ENCODE measurements at regions not wholly inside any gene's neighbourhood (a gene's known extent, or its start where the extent isn't known, plus 50 kb on each side); places are given as distances from the start of the nearest gene placed in this dataset.

DNA sequence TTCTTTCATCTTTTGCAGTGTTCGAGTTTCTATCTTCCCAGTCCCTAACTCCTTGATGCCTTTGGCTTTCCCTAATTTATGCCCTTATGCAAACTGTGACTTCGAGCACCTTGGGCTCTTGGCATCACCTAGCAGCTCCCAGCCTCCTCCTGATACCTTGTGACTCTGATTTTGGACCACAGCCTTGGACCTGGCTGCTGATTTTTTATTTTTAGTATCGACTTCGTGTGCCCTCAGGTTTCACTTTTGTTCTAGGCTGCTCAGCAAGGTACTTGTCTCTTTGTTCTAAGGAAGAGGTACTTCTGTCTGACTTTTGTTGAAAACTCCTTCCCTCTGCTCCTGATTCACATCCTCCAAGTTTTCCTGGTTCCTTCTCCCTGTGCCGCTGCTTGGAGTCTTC lies 69.6 kb upstream of the KCNK1 start (continued):
- TF ChIP-seq, protein P1, sequence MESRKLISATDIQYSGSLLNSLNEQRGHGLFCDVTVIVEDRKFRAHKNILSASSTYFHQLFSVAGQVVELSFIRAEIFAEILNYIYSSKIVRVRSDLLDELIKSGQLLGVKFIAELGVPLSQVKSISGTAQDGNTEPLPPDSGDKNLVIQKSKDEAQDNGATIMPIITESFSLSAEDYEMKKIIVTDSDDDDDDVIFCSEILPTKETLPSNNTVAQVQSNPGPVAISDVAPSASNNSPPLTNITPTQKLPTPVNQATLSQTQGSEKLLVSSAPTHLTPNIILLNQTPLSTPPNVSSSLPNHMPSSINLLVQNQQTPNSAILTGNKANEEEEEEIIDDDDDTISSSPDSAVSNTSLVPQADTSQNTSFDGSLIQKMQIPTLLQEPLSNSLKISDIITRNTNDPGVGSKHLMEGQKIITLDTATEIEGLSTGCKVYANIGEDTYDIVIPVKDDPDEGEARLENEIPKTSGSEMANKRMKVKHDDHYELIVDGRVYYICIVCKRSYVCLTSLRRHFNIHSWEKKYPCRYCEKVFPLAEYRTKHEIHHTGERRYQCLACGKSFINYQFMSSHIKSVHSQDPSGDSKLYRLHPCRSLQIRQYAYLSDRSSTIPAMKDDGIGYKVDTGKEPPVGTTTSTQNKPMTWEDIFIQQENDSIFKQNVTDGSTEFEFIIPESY (IDR thresholded peaks at IDR 0.05; ENCODE audit: extremely low read depth, insufficient replicate concordance, low read length), result no peak
- no peak for TF ChIP-seq SIN3A (IDR thresholded peaks at IDR 0.05; ENCODE audit: low read depth)
- TF ChIP-seq TCF7L2 (IDR thresholded peaks at IDR 0.05; ENCODE audit: borderline replicate concordance, extremely low read depth, insufficient read depth, insufficient read length), result no peak
- TF ChIP-seq ELF1 (IDR thresholded peaks at IDR 0.05; ENCODE audit: borderline replicate concordance, low read depth), result no peak
- no peak for TF ChIP-seq EZH2phosphoT487 (IDR thresholded peaks at IDR 0.05; ENCODE audit: borderline replicate concordance)
- no peak for TF ChIP-seq ZFX (IDR thresholded peaks at IDR 0.05)

DNA sequence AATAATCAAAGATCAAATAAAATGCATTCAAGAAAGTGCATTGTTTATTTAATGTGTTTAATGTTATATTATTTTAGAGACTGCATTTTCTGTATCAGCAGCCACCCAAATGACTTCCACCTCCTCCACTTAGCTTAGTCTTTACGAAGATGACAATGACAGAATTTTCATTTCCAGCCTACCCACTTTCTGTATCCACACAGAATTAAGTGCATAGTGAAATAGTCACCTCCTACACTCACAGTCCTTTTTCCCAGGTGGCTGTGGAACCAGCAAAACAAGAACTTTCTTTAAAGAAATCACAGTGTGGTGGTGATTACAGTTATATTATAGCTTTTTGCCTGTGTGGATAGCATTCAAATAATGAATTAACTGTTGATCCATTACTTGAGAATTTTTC lies 66.2 kb upstream of the KCNK1 start:
- Histone ChIP-seq H2AFZ (ENCODE audit: low read depth, low read length, poor library complexity, severe bottlenecking) (no peak overlapping the region), H4K20me1 (ENCODE audit: insufficient read depth) (no peaks in the 10 kb centered on the region), H3K4me2 (ENCODE audit: low read length) (no peak overlapping the region), H3K4me1 (ENCODE audit: control insufficient read depth in 1 of 2, insufficient read depth in 2 of 2, low read length in 2 of 2) (peaks cover 8 to 18% of the 10 kb centered on the region in 2 experiments; a peak in 3 of 4 replicates), H3K79me2 (ENCODE audit: insufficient read depth, low read length) (no peaks in the 10 kb centered on the region), H3K36me3 (ENCODE audit: control insufficient read depth in 1 of 2, insufficient read depth in 2 of 2, low read length in 2 of 2) (no peaks in the 10 kb centered on the region), H3K9me3 (ENCODE audit: control insufficient read depth in 1 of 2, insufficient read depth in 1 of 2, low read depth in 1 of 2, low read length in 2 of 2) (no peaks in the 10 kb centered on the region), H3K9me2 (ENCODE audit: insufficient read depth) (no peaks in the 10 kb centered on the region), H3K9ac (ENCODE audit: low read length) (no peak overlapping the region), H3K4me3 (replicated peaks in 1 of 2; ENCODE audit: low read depth in 1 of 2, low read length in 2 of 2) (no peak overlapping the region), H3K27me3 (ENCODE audit: insufficient read depth, low read length) (no peaks in the 10 kb centered on the region), H3K27ac (ENCODE audit: low read depth, low read length) (no peak overlapping the region)
- ChIA-PET POLR2A (no interaction called here), CTCF (no interaction called here), RAD21 (ENCODE audit: low non-redundant PET in 1 of 2, low total read pairs in 2 of 2, uncharacterized antibody in 2 of 2, unreplicated experiment in 2 of 2) (no interaction called here)
- intact Hi-C loops (cut with micrococcal nuclease), result no loop called here
- no peak for ATAC-seq
- no peak for DNase-seq (ENCODE audit: low read depth, low spot score)
- no TSS peak for BruUV-seq (replicated peaks)
- TF ChIP-seq, protein P2, sequence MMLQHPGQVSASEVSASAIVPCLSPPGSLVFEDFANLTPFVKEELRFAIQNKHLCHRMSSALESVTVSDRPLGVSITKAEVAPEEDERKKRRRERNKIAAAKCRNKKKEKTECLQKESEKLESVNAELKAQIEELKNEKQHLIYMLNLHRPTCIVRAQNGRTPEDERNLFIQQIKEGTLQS (IDR thresholded peaks at IDR 0.05), result no peak
- TF ChIP-seq ZFX (IDR thresholded peaks at IDR 0.05) (no peak), CBX3 (IDR thresholded peaks at IDR 0.05; ENCODE audit: low read depth) (no peak), EZH2phosphoT487 (IDR thresholded peaks at IDR 0.05; ENCODE audit: borderline replicate concordance) (no peak), RAD21 (IDR thresholded peaks at IDR 0.05; ENCODE audit: low read depth) (no peak), YY1 (IDR thresholded peaks at IDR 0.05; ENCODE audit: extremely low read depth, insufficient replicate concordance, low read depth, low read length) (no peak), CTCF (IDR thresholded peaks at IDR 0.05 in 2 of 3, conservative IDR thresholded peaks at IDR 0.05 in 1 of 3; ENCODE audit: borderline replicate concordance in 1 of 3, insufficient read depth in 1 of 3, low read depth in 2 of 3, low read length in 2 of 3) (no peak), CEBPB (IDR thresholded peaks at IDR 0.05; ENCODE audit: low read depth) (no peak), SP1 (IDR thresholded peaks at IDR 0.05; ENCODE audit: low read depth) (no peak), EGR1 (IDR thresholded peaks at IDR 0.05; ENCODE audit: low read depth) (no peak), POLR2A (IDR thresholded peaks at IDR 0.05; ENCODE audit: borderline replicate concordance, extremely low read depth, insufficient read depth, insufficient read length) (no peak)
- TF ChIP-seq, protein P3, sequence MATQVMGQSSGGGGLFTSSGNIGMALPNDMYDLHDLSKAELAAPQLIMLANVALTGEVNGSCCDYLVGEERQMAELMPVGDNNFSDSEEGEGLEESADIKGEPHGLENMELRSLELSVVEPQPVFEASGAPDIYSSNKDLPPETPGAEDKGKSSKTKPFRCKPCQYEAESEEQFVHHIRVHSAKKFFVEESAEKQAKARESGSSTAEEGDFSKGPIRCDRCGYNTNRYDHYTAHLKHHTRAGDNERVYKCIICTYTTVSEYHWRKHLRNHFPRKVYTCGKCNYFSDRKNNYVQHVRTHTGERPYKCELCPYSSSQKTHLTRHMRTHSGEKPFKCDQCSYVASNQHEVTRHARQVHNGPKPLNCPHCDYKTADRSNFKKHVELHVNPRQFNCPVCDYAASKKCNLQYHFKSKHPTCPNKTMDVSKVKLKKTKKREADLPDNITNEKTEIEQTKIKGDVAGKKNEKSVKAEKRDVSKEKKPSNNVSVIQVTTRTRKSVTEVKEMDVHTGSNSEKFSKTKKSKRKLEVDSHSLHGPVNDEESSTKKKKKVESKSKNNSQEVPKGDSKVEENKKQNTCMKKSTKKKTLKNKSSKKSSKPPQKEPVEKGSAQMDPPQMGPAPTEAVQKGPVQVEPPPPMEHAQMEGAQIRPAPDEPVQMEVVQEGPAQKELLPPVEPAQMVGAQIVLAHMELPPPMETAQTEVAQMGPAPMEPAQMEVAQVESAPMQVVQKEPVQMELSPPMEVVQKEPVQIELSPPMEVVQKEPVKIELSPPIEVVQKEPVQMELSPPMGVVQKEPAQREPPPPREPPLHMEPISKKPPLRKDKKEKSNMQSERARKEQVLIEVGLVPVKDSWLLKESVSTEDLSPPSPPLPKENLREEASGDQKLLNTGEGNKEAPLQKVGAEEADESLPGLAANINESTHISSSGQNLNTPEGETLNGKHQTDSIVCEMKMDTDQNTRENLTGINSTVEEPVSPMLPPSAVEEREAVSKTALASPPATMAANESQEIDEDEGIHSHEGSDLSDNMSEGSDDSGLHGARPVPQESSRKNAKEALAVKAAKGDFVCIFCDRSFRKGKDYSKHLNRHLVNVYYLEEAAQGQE (IDR thresholded peaks at IDR 0.05; ENCODE audit: low read depth), result no peak
- TF ChIP-seq, protein P1 (IDR thresholded peaks at IDR 0.05; ENCODE audit: extremely low read depth, insufficient replicate concordance, low read length), result no peak
